DMS 273 (cell line): ENCODE measurements at regions not wholly inside any gene's neighbourhood (a gene's known extent, or its start where the extent isn't known, plus 50 kb on each side); places are given as distances from the start of the nearest gene placed in this dataset.
A peak's percentile ranks its signal among the peaks of the same experiment; 100 is the strongest.

Experiments used
- DNase-seq: peaks from one replicate; lab custom pipeline; 2025; ENCODE audit not compliant: unreplicated experiment; lab: John Stamatoyannopoulos, UW

DNA sequence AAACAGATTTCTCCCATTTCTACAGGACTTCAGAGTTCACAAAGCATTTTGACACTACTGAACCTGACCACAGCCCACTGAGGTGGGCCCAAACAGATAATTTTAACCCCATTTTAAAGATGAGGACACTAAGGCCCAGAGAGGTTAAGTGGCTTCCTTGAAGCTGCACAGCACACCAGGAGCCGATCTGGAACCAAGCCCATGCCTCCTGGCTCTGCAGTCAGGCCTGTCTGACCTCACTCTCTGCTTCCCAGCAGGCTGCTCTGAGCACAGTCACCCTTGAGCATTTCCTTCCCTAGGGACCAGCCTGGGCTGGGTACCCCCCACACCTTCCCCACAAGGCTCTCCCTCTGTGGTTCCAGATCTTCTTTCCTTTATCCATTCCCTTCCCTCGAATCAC is 252.2 kb downstream of the ENGASE start:
- no peak for DNase-seq

DNA sequence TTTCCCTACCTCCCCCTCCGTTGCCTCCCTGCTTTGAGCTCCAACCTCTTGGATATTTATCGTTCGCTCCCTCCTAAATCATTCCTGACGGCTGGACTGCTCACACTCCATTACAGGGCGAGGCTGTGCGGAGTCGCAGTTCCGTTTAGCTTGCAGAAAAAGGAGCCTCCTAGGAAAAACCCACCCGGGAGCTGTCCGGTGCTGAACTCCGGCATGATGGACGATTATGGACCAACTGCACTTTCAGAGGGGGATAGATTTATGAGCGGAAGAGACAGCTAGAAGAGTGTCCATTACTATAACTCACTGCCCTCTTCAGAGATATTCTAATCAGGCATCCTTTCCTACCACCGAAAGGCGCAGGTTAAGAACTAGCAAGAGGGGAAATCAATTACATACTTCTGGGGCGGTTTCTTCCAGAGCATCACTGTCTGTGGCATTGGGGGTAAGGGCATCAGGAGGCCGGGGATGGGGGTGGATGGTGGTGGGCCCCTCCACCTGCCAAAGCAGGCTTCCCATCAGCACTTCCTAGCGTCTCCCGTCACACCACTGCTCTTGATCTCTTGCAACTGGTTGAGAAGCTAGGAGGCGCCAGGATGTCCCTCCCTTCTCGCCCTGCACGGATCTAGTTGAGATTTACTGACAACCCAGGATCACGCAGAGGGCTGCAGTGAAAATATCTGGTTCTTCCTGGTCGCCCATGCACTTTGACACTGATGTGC is 251.2 kb downstream of the ENGASE start:
- DNase-seq, result no peak

DNA sequence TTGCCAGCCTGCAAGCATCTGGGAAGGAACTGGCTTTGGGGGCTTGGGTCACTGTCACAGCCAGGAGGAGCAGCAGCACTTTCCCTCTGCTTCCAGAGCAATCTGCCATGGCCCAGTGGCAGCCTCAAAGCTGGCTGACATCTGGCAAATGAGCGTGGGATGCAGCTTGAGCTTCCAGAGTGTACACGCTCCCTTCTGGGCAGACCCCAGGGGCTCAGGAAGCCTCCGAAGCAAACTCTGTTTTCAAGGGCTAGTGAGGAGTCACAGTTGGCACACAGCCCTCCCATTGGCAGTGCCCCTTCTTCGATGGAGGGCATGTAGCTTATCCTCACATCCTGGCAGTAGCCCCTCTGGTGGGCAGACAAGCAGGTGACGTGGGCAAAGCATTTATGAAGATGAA is 249.6 kb downstream of the ENGASE start:
- DNase-seq, result peak; percentile 58

DNA sequence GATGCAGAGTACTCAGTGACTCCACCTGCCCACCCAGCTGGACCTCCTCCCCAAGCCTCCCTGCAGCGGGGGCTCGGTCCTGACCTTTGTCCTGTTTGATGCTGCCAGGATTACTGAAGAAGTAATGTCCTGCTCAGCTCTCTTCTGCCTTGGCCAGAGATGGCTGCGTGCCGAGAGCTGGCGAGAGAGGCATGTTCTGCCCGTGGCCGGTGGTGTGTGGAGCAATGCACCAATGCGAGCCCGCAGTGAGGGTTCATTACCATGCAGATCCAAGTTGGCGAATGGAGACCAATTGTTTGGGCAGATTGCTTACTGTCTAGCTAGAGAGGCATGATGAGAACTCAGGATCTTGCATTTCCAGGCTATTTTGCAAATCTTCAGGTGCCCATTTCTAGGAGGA is 248.9 kb downstream of the ENGASE start:
- DNase-seq, result no peak

DNA sequence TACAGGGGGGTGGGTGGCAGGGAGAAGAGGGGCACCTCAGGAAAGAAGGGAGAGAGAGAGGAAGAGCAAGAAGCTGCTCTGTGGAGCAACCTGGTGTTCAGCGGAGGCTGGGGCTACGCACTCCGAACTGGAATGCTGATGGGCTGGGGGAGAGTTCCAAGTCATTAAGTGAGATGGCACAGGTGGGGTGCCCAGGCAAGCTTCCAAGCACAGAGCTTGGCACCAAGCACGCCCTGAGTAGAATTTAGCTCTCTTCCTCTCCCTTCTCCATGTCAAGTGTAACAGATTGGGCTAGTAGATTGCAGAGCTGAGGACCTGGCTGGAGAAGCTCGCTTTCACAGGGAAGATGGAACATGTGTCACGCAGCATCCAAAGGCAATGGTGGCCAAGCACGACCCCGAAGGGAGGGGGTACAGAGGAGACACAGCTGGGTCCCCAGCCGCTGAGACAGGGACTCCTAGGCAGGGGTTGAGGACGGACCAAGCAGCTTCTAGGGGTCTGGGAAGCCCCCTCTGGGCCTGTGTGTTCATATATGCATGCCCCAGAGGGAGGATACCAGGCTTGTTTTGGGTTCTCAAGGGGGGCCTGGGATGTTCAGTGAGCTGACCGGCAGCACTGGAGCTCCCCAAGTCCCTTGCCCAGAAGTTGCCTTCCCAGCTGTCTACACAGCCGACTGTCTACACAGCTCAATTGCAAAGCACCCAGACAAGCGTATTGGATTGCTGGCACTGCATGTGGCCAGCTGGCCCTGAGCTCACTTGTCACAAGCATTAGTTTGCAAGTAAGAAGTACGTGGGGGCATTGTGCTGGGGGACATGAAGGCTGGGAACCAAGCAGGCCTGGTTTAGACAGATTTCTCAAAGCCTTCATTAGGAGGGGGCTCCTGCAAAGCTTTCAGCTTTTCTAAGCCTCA is 247.8 kb downstream of the ENGASE start:
- DNase-seq, result peak; percentile 31

DNA sequence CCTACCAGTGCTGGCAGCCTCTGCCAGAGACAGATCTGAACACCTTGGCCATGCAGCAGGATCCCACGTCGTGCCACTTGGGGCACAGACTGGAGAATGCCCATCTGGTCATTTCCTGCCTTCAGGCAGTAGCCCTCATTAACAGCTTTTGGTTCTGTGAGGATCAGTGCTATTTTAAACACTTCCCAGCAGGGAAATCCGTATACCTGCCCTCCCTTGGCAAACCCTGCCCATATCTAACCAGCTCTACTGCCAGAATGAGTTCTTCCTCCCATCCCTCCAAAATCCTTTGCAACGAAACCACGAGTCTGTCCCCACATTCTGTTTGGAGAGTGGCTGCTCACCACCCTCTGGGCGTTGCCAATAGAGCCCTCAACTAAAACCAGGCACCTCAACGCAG is 245.7 kb downstream of the ENGASE start:
- DNase-seq, result no peak

DNA sequence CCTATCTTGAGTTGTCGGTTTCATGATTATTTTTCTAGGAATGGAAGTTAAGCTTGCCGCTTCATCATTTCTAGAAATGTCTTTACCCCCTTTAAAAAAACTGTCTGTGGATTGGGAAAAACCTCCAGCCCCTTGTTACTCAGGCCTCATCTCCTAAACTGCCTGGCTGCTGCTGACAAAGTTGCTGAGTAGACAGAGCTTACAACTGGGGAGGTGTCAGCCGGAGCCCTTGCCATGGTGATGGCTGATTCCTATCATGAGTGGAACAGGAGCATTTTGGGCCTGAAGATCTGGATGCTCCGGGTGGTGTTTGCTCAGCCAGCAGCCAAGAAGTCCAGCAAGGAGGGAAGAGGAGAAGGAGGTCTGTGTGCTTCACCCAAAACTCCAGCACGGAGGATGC is 243.3 kb downstream of the ENGASE start:
- DNase-seq, result no peak

DNA sequence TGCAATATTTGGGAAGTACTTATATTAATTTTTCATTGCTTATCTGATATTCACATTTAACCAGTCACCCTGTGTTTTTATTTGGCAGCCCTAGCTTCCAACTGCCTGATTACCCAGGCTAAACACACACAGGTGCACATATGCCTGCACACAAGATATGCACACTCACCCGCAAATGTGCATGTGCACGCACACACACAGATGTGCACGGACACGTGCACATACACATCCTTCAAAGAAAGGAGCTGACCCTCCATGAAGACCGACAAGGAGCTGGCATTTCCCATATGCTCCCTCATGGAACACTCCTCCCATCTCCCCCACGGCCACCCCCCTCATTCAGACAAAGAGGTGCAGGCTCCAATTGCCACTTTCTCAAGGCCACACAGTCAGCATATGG is 242.2 kb downstream of the ENGASE start:
- no peak for DNase-seq

DNA sequence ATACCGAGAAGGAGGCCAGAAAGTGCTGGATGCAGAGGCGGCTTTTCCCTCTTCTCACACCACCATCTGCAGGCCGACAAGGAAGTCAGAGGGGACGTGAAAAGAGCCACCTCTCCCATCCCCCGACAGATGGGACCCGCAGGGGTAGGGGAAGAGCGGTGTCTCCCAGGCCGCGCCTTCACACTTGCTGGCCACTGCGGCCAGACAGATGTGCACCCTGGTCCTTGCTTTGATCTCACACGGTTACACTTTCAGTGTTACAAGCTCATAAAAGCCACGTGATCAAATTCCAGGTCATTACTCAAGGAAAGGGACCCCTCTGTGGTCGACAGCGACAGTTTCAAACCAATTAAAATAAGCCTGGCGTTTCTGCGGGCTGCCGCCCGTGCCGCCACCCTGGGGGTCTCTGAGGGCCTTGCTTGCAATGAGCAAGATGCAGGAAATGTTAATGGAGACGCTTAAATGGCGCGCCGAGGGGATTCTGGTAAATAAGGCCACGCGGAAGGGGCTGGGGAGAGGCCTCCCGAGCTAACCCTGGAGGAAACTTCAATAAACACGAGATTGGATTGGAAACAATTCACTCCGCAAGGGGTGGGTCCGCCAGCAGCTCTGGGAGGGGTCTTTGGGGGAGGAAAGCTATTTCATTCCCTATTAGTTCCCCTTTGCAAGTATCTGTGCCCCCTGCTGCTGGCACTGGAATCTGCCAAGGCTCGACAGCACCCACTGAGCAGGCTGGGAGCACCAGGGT is 240.9 kb downstream of the ENGASE start:
- DNase-seq, result no peak

DNA sequence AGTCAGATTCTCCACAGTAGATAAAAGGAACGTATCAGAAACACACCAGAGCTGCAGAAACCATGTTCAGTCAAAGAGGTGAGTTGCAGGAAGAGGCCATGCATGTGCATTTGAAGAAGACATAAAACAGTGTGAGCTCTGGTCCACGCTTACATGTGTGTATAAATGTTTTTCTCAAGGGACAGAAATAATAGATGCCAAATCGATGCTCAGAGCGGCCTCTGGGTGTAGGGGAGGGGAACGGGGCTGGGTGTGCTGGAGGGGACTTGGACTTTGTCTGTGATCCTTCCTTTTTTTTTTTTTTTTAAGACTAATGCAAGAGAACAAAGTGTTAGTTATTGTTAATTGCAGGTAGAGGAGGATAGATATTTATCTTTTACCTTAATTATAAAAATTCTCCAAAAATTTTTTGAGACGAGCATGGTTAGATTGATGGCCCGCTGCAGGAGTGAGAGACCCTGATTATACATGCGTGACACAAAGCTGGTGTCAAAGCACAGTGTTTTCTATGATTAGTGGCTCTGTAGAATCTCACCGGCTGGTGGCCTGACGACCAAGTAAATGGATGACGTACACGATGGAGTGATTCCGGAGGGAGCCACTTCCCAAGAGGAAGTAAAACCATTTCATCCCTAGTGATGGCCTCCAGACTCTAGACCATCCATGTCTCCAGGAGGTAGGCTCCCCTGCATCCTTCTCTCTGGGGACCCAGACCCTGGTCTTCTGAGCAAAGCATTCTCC is 240.2 kb downstream of the ENGASE start:
- no peak for DNase-seq

DNA sequence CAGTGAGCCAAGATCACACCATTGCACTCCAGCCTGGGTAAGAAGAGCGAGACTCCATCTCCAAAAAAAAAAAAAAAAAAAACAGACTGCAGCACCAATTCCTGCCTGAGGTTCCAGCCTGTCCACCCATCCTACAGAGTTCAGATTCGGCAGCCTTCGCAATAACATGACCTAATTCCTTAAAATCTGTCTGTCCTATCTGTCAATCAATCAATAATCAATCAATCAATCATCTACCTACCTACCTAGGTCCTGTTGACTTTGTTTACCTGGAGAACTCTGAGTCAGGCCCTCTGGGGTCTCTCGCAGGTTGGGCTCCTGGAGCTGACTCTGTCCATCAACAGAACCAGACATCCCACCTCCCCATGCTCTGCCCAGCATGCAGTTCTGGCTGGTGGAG is 236.7 kb downstream of the ENGASE start:
- DNase-seq, result no peak

DNA sequence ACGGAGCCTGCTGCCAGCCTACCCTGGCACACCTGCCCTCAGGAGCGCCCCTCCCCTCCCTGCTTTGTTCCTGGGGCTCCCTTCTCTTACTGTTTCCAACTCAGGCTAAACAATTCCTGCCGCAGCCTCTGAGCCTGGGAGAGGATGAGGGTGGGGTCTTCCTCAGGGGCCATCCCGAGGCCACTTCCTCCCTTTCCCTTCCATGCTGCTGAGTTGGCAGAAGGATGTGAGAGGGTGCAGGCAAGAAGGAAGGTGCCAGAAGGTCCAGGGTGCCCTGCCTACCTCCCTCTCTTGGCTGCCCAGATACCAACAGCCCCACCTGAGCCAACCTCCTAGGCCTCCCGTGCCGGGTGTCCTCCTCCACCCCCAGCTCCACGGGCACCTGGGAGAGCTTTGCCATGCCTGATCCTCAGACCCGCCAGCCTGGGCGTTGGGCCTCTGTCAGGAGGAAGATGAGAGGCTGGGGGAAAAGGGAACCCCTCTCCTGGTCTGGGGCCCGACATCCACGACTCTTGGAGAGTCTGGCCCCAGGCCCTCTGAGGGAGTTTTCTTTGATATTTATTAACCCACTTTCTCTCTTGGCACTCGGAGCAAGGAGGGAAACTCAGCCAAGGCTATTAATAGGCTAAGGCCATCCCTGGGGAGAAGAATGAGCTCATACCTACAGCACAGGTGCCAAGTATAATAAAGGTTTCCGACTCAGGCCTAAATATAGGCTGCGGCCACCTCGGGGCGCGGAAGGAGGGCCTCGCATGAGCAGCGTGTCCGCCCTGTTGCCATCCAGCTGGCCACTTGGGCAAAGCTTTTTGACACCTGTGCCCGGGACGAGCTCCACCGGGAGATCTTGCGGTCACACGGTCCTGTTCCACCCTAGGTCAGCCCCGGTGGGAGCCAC is 232.0 kb downstream of the ENGASE start:
- DNase-seq, result peak; percentile 75

DNA sequence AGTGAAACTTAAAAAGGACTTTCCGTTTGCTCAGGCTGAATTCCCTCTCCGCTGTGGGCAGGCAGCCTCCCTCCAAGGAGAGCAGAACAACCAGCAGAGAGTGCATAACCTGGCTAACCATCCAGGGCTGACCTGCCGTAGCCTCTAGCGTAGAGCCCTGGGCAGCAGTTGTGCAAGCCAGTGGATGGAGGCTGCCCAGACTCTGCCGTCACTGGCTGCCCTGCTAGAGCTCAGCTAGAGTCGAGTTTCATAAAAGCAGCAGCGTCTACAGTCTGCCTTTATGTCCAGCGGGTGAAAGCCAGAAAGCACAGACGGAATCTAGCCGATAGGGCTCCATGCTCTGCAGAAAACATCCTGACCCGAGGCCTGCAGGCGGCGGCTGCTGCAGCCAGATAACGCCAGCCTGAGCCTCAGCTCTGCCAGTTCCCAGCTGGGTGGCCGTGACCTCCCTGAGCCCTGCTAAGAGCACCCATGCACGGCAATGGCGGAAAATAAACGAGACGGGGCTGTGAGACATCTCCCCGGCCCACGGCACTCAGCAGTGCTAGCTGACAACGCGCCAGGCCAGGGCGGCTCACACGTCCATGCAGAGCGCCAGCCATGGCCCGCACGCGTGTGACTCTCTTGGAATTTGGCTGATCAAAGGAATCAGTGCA is 231.3 kb downstream of the ENGASE start:
- no peak for DNase-seq

DNA sequence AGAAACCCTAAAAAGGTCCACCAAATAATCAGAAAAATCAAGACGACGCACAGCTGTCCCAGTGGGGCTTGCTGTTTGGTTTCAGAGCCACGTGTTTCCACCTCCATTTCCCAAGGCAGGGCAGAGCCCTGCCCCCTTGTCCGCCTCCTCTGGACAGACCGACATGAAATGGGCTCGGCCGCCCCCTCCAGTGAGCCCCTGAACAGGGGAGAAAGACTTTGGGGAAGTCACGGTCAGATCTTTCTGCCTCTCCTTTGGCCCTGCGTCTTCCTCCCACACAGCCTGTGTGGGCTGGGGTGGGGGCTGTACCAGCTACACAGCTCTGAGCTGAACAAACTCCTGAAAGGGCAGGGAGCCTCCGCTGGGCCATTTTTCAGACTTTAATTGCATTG is 230.7 kb downstream of the ENGASE start:
- DNase-seq, result no peak

DNA sequence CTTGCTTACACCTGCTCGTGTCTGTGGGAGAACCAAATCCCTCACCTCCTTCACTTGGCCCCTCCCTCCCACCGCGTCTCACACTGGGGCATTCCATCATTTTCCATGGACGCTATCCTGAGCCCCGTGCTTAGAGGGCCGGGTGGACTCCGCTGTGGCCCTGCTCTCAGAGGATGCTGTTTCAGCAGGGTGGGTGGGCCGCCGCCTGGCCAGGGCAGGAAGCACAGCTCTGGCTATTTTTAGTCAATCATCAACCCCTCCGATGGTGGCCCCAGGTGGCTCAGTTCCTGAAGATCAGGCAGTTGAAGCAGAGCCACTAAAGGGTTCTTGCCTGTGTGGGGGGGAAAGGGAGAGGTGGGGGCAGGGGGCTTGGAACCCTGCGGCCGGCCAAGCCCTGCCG is 230.3 kb downstream of the ENGASE start:
- DNase-seq, result no peak

DNA sequence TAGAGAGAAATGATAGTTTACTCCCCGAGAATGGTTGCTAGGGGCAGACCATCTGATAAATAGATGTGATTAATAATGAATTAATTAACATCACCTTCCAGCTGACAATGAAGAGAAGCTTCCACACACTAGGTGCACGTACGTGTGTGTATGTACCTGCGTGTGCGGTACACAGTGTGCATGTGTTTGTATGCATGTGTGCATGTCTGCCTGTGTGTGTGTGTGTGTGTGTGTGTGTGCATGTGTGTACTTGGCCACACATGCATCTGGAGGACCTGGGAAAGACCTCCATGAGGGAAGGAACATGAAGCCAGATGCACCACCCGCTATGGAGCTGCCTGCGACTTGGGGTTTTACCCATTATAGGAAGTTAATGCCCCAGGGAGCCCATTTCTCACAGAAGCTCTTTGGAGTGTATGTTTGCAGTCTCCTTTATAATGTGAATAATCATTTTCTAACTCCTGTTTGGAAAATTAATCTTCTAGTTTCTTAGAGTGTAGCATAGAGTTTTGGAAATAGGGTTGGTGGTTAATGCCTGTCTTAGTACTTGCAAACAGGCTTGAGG is 229.1 kb downstream of the ENGASE start:
- DNase-seq, result no peak

DNA sequence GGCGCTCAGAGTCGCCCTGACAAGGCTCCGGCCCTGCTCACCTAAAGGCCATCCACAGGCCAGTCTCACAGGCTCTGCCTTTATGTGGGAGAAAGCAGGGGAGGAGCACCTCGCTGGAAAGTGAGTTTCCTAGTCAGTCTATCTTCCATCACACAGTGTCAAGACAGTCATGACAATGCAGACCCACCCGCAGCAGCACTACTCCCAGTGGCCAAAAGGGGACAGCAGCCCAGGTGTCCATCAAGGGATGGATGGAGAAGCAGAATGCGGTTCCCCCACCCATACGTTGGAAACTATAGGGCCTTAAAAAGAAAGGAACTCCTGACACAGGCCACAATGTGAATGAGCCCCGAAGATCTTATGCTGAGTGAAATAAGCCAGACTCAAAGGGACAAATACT is 226.8 kb downstream of the ENGASE start:
- DNase-seq, result no peak

DNA sequence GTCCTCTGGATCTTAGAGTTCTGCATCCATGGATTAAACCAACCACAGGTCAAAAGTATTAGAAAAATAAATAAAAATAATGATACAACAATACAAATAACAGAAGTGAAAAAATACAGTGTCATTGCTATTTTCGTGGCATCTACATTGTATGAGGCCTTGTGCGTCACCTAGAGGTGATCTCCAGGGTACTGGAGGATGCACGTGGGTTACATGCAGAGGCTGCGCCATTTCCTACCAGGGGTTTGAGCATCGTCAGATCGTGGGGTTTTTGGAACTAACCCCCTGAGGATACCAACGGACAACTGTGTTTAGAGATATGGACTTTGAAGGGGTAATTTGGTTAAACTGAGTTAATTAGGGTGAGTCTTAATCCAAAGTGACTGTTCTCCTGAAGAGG is 224.7 kb downstream of the ENGASE start:
- no peak for DNase-seq

DNA sequence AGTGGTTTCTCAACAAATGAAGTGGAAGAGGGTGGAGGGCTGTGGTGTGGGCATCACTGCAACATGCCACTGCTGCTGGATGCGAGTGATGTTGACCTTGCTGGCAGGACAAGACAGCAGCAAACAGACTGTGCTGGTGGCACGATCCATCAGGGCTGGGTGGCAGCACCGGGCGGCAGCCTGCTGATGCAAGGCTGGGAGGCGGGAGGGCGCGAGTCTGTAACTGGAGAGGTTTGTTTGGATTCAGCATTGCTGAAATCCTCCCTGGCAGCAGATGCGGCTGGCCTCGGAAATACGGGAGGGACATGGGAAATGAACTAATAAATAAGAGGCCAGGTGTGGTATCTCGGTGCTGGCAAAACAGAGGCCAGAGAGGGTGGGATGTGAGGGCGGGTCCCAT is 224.2 kb downstream of the ENGASE start:
- peak; percentile 25 for DNase-seq
